ENCODE measurements at regions not wholly inside any gene's neighbourhood (a gene's known extent, or its start where the extent isn't known, plus 50 kb on each side); places are given as distances from the start of the nearest gene placed in this dataset.

DNA sequence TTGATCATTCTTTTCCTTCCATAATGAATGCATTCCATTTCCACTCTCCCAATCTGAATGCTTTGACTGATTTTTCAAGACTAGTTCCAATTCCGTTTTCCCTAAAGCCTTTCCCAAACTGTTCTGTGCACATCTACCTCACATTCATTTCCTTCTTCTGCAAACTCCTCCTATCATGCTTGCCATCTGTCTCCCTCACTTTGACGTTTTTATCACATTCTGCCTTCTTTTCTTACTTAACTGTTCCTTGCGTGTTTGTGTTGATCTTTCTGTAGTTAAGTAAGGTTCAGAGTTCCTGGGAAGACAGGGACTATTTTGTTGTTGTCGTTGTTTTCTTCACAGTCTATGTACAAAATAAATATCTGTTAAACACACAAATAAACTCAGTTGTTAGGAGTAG lies 179.0 kb downstream of the NXPE2 start:
- no peak for FAIRE-seq
- no peak for DNase-seq (ENCODE audit: low spot score)

- no peak for DNase-seq (ENCODE audit: low spot score)
- FAIRE-seq: no peak
Observed at GRCh38 chr11:114864896-114865295, 186.6 kb downstream of the NXPE2 start.

- FAIRE-seq: no peak
- DNase-seq (ENCODE audit: low spot score): no peak
Observed at GRCh38 chr11:114876234-114876633, 197.9 kb downstream of the NXPE2 start.

DNA sequence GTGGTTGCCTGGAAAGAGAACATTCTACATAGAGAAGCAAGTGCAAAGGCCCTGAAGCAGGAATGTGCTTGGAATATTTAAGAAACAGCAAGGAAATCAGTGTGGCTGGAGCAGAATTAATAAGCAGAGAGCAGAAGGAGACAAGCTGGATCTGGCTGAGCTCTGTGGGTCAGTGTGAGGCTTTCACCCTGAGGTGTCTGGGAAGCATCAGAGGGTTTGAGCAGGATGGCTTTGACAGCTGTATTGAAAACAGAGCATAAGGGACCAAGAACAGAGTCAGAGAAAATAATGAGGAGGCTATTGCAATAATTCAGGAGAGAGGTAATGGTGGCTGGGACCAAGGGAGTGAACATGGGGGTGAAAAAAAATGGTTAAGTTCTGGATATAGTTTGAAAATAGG lies 199.6 kb downstream of the NXPE2 start:
- FAIRE-seq: no peak
- DNase-seq (ENCODE audit: low spot score): no peak

DNA sequence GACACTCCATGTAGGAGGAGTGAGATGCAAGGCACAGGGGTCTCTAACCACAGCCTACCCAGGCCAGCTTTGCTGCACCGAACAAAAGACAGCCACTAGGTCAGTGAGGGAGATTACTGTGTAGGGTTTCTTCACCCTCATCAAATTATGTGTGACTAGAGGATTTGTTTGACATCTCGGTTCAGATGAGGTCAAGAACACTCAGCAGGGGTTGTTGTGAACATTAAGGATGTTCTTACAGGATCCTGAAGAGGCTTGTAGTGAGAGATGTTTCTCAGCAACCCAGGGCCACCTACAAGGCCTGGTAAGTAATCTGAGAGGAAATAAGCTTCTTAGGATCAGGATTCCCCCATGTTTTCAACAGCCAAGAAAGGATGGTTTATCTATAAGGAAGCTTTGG lies 202.1 kb downstream of the NXPE2 start:
- FAIRE-seq: no peak
- no peak for DNase-seq (ENCODE audit: low spot score)

- DNase-seq (ENCODE audit: low spot score) (no peak), FAIRE-seq (no peak)
Observed at GRCh38 chr11:114883472-114883871, 205.1 kb downstream of the NXPE2 start.

DNA sequence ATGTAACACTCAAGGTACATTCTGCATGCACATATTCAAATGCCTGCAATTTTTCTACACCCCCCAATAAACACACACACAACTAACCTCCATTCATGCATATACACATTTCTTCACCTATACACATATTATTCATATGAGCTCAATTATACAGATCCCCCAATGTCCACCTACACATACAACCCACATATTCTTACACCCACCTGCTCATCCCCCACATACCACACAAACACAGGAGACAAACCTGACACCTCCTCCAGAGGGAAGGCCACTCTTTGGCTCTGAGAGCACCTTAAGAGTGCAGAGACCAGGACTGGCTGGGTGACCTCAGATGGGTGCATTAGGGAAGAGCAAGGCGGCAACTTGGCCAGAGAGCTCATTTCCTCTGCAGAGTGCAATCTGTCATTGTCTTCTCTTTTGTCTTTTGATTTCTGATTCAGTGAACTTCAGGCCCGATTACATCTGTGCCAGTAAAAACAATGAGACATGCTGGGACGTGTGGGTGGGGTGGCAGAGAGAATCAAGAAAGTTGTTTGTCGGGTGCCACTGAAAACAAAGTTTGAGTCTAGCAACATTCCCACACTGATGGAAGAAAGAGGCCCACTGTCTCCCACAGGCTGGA lies 208.4 kb downstream of the NXPE2 start:
- FAIRE-seq (no peak), DNase-seq (ENCODE audit: low spot score) (no peak)

DNA sequence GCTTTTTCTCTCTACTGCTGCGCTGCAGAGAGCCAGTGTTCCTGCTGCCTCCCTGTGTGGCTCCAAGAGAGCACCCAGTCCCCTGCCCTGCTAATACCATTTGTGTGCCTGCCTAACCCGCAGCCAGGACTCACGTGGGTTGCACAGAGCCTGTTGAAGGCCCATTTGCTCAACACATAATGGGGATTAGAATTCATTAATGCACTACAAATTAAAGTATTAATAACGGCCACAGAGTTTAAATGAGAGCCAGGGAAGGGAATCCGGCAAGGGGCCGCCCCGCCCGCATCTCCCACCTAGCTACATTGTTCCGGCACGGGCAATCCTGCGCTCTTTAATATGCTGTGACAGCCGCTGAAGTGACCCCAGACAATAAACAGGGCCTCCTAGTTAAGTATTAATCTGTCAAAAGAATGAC lies 211.3 kb downstream of the NXPE2 start:
- FAIRE-seq (no peak), DNase-seq (ENCODE audit: low spot score) (no peak)

GRCh38 chr11:114890038-114890437 lies 211.7 kb downstream of the NXPE2 start:
- DNase-seq (ENCODE audit: low spot score) (no peak), FAIRE-seq (no peak)

- FAIRE-seq (no peak), DNase-seq (ENCODE audit: low spot score) (no peak)
Observed at GRCh38 chr11:114891911-114892310, 213.6 kb downstream of the NXPE2 start.

- DNase-seq (ENCODE audit: low spot score): no peak
- no peak for FAIRE-seq
Observed at GRCh38 chr11:114892381-114893197, 214.3 kb downstream of the NXPE2 start.

DNA sequence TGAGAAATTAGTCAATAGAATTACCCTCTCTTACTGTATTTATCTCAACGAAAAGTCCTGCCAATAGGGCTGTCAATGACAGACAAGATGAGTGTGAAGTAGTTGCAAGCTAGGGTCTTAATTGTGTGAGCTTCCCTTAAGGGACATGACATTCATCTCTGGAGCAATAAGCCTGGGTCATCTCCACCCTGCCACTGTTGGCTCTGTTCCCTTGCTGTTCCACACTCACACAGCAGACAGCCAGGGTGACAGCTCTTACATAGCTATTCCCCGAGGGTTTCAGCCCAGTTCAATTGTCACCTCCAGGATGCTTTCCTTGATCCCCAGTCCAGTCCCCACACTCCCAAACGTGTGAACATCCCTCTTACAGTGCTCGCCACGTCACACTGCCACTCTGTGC lies 215.0 kb downstream of the NXPE2 start:
- no peak for FAIRE-seq
- DNase-seq (ENCODE audit: low spot score): no peak

DNA sequence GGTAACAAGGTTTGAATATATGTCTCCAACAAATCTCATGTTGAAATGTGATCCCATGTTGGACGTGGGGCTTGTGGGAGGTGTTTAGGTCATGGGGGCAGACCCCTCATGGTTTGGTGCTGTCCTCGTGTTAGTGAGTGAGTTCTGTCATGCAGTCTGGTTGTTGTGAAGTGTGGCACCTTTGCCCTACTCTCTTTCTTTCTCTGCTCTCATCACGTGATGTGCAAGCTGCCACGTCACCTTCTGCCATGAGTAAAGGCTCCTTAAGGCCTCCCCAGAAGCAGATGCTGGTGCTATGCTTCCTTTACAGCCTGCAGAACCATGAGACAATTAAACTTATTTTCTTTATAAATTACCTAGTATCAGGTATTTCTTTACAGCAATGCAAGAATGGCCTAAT lies 218.3 kb downstream of the NXPE2 start:
- FAIRE-seq: no peak

DNA sequence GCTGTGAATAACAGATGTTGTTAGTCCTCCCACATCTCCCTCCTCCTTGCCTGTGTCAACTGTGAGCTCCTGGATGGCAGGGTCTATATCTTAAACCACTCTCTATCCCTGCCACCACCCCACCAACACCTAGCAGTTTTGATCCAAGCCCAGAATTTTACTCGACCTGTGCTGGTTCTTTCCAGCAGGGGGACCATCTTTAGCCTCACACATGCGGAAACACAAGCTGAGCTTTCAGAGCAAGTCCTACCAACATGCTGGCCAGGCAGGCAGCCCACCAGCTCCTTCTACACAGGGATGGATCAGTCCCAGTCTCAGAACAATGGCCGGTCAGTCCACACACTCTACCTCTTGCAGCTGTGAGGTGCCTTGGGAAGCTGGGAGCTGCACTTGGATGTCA lies 231.5 kb downstream of the NXPE2 start:
- DNase-seq (ENCODE audit: low spot score) (no peak), FAIRE-seq (peak; percentile 50)

More for the DNA sequence above, 218.3 kb downstream of the NXPE2 start:
- DNase-seq (ENCODE audit: low spot score): no peak

- no peak for FAIRE-seq
- no peak for DNase-seq (ENCODE audit: low spot score)
Observed at GRCh38 chr11:114912826-114913225, 234.5 kb downstream of the NXPE2 start.

DNA sequence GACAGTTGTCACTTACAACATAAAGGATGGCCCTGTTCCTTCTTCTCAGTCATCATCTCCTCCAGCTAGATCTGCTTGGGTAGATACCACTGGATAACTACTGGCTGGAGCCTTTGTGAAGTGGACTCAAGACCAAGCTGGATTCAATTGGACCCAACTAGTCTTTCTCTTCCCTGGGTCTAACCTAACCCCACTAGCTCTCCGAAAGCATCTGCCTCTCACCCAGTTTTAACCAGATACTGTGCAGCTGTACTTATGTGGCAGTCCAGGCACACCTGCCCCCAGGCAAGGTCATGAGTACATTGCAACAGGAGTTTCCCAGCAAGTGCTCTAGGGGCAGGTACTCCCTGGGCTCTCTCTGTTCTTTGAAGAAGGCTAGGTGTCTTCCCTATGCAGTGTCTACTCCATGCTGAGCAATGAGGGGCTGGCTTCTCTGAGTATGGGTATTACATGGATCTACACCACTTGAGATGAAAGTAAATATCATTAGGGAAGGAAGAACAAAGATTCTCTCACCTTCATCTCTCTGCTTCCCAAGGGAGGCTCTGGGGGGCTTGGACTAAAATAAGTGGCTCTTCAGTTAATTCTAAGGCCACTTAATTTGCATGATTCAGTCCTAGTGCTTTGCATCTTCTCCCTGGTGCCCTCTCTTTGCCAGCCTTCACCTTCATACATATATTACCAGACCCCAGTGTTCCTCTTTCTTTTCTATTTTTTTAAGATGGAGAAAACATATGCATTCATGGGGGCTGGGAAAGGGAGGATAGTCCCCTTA lies 236.1 kb downstream of the NXPE2 start:
- DNase-seq (ENCODE audit: low spot score): no peak
- no peak for FAIRE-seq

- FAIRE-seq (no peak), DNase-seq (ENCODE audit: low spot score) (no peak)
Observed at GRCh38 chr11:114915871-114916805, 237.8 kb downstream of the NXPE2 start.

GRCh38 chr11:114918286-114918685 lies 240.0 kb downstream of the NXPE2 start:
- DNase-seq (ENCODE audit: low spot score) (no peak), FAIRE-seq (no peak)

GRCh38 chr11:114921697-114922096 lies 243.4 kb downstream of the NXPE2 start:
- FAIRE-seq: no peak
- no peak for DNase-seq (ENCODE audit: low spot score)

DNA sequence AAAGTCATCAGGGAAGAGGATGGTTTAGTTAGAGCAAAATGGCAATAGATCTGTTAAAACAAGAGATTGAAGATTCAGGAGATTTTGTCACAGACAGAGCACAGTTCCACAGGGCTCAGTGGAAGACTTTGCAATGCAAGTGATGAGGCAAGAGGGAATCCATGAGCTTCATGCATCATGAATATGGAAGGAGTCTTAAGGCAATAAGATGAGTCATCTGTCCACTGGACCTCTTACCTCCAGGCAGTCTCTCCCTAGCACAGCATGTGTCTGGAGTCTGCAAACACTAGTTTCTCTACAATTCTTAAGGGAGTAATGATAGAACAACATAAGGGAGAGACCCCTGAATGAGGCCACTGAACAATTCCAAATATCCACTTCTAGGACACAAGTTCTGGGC lies 245.7 kb downstream of the NXPE2 start:
- DNase-seq (ENCODE audit: low spot score): no peak
- FAIRE-seq: no peak

GRCh38 chr11:114925591-114925990 lies 247.3 kb downstream of the NXPE2 start:
- FAIRE-seq (no peak), DNase-seq (ENCODE audit: low spot score) (no peak)
